ENCODE measurements at regions not wholly inside any gene's neighbourhood (a gene's known extent, or its start where the extent isn't known, plus 50 kb on each side); places are given as distances from the start of the nearest gene placed in this dataset.

DNA sequence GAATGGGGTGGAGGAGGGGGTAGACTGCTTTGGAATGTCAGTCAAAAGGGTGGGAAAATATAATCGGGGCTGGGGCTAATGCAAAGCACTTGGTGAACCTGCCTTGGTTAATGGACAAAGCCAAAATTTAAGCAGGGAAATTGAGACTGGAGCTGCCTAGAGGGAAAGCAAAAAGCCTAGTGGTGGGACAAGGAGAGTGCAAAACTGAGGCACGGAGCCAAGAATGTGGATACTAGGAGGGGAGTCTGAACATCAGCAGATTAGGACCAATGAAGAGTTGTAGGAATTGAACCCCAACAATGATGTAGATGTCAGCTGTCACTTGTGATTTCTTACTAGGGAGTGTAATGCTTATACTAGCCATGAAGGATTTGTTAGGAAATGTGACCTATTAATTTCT is 195.9 kb downstream of the MDFIC start:
- TF ChIP-seq ZNF501 (tag by site-specific recombination; IDR thresholded peaks at IDR 0.05) (no peak), ZNF561 (tag by site-specific recombination; IDR thresholded peaks at IDR 0.05; ENCODE audit: borderline replicate concordance) (no peak), KLF8 (tag by site-specific recombination; IDR thresholded peaks at IDR 0.05) (no peak), ZNF473 (tag by site-specific recombination; IDR thresholded peaks at IDR 0.05) (no peak), HOXA7 (CRISPR knock-in tag; IDR thresholded peaks at IDR 0.05; ENCODE audit: borderline replicate concordance) (no peak), ZFP3 (tag by site-specific recombination; IDR thresholded peaks at IDR 0.05; ENCODE audit: low read depth) (no peak), ZNF558 (tag by site-specific recombination; IDR thresholded peaks at IDR 0.05) (no peak)
- TF ChIP-seq, protein P1, sequence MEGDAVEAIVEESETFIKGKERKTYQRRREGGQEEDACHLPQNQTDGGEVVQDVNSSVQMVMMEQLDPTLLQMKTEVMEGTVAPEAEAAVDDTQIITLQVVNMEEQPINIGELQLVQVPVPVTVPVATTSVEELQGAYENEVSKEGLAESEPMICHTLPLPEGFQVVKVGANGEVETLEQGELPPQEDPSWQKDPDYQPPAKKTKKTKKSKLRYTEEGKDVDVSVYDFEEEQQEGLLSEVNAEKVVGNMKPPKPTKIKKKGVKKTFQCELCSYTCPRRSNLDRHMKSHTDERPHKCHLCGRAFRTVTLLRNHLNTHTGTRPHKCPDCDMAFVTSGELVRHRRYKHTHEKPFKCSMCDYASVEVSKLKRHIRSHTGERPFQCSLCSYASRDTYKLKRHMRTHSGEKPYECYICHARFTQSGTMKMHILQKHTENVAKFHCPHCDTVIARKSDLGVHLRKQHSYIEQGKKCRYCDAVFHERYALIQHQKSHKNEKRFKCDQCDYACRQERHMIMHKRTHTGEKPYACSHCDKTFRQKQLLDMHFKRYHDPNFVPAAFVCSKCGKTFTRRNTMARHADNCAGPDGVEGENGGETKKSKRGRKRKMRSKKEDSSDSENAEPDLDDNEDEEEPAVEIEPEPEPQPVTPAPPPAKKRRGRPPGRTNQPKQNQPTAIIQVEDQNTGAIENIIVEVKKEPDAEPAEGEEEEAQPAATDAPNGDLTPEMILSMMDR (tag by site-specific recombination; IDR thresholded peaks at IDR 0.05) = no peak
- TF ChIP-seq, protein P2, sequence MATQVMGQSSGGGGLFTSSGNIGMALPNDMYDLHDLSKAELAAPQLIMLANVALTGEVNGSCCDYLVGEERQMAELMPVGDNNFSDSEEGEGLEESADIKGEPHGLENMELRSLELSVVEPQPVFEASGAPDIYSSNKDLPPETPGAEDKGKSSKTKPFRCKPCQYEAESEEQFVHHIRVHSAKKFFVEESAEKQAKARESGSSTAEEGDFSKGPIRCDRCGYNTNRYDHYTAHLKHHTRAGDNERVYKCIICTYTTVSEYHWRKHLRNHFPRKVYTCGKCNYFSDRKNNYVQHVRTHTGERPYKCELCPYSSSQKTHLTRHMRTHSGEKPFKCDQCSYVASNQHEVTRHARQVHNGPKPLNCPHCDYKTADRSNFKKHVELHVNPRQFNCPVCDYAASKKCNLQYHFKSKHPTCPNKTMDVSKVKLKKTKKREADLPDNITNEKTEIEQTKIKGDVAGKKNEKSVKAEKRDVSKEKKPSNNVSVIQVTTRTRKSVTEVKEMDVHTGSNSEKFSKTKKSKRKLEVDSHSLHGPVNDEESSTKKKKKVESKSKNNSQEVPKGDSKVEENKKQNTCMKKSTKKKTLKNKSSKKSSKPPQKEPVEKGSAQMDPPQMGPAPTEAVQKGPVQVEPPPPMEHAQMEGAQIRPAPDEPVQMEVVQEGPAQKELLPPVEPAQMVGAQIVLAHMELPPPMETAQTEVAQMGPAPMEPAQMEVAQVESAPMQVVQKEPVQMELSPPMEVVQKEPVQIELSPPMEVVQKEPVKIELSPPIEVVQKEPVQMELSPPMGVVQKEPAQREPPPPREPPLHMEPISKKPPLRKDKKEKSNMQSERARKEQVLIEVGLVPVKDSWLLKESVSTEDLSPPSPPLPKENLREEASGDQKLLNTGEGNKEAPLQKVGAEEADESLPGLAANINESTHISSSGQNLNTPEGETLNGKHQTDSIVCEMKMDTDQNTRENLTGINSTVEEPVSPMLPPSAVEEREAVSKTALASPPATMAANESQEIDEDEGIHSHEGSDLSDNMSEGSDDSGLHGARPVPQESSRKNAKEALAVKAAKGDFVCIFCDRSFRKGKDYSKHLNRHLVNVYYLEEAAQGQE (tag by site-specific recombination; IDR thresholded peaks at IDR 0.05) = no peak
- TF ChIP-seq, protein P3, sequence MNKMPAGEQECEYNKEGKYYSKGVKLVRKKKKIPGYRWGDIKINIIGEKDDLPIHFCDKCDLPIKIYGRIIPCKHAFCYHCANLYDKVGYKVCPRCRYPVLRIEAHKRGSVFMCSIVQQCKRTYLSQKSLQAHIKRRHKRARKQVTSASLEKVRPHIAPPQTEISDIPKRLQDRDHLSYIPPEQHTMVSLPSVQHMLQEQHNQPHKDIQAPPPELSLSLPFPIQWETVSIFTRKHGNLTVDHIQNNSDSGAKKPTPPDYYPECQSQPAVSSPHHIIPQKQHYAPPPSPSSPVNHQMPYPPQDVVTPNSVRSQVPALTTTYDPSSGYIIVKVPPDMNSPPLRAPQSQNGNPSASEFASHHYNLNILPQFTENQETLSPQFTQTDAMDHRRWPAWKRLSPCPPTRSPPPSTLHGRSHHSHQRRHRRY (tag by site-specific recombination; IDR thresholded peaks at IDR 0.05) = no peak
- TF ChIP-seq, protein P4, sequence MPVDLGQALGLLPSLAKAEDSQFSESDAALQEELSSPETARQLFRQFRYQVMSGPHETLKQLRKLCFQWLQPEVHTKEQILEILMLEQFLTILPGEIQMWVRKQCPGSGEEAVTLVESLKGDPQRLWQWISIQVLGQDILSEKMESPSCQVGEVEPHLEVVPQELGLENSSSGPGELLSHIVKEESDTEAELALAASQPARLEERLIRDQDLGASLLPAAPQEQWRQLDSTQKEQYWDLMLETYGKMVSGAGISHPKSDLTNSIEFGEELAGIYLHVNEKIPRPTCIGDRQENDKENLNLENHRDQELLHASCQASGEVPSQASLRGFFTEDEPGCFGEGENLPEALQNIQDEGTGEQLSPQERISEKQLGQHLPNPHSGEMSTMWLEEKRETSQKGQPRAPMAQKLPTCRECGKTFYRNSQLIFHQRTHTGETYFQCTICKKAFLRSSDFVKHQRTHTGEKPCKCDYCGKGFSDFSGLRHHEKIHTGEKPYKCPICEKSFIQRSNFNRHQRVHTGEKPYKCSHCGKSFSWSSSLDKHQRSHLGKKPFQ (tag by site-specific recombination; IDR thresholded peaks at IDR 0.05) = no peak
- TF ChIP-seq, protein P5, sequence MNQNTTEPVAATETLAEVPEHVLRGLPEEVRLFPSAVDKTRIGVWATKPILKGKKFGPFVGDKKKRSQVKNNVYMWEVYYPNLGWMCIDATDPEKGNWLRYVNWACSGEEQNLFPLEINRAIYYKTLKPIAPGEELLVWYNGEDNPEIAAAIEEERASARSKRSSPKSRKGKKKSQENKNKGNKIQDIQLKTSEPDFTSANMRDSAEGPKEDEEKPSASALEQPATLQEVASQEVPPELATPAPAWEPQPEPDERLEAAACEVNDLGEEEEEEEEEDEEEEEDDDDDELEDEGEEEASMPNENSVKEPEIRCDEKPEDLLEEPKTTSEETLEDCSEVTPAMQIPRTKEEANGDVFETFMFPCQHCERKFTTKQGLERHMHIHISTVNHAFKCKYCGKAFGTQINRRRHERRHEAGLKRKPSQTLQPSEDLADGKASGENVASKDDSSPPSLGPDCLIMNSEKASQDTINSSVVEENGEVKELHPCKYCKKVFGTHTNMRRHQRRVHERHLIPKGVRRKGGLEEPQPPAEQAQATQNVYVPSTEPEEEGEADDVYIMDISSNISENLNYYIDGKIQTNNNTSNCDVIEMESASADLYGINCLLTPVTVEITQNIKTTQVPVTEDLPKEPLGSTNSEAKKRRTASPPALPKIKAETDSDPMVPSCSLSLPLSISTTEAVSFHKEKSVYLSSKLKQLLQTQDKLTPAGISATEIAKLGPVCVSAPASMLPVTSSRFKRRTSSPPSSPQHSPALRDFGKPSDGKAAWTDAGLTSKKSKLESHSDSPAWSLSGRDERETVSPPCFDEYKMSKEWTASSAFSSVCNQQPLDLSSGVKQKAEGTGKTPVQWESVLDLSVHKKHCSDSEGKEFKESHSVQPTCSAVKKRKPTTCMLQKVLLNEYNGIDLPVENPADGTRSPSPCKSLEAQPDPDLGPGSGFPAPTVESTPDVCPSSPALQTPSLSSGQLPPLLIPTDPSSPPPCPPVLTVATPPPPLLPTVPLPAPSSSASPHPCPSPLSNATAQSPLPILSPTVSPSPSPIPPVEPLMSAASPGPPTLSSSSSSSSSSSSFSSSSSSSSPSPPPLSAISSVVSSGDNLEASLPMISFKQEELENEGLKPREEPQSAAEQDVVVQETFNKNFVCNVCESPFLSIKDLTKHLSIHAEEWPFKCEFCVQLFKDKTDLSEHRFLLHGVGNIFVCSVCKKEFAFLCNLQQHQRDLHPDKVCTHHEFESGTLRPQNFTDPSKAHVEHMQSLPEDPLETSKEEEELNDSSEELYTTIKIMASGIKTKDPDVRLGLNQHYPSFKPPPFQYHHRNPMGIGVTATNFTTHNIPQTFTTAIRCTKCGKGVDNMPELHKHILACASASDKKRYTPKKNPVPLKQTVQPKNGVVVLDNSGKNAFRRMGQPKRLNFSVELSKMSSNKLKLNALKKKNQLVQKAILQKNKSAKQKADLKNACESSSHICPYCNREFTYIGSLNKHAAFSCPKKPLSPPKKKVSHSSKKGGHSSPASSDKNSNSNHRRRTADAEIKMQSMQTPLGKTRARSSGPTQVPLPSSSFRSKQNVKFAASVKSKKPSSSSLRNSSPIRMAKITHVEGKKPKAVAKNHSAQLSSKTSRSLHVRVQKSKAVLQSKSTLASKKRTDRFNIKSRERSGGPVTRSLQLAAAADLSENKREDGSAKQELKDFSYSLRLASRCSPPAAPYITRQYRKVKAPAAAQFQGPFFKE (tag by site-specific recombination; IDR thresholded peaks at IDR 0.05; ENCODE audit: borderline replicate concordance) = no peak
- TF ChIP-seq, protein P6, sequence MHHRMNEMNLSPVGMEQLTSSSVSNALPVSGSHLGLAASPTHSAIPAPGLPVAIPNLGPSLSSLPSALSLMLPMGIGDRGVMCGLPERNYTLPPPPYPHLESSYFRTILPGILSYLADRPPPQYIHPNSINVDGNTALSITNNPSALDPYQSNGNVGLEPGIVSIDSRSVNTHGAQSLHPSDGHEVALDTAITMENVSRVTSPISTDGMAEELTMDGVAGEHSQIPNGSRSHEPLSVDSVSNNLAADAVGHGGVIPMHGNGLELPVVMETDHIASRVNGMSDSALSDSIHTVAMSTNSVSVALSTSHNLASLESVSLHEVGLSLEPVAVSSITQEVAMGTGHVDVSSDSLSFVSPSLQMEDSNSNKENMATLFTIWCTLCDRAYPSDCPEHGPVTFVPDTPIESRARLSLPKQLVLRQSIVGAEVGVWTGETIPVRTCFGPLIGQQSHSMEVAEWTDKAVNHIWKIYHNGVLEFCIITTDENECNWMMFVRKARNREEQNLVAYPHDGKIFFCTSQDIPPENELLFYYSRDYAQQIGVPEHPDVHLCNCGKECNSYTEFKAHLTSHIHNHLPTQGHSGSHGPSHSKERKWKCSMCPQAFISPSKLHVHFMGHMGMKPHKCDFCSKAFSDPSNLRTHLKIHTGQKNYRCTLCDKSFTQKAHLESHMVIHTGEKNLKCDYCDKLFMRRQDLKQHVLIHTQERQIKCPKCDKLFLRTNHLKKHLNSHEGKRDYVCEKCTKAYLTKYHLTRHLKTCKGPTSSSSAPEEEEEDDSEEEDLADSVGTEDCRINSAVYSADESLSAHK (tag by site-specific recombination; IDR thresholded peaks at IDR 0.05) = no peak
